GM12878 (cell line): ENCODE measurements at regions not wholly inside any gene's neighbourhood (a gene's known extent, or its start where the extent isn't known, plus 50 kb on each side); places are given as distances from the start of the nearest gene placed in this dataset.

Experiments
- ATAC-seq: fragments of 200-7000 bp; cut with Tn5 transposase; 3 replicates; pipeline ENCODE4 v1.9.1; 2020; ENCODE audit warnings: mild to moderate bottlenecking, moderate library complexity
- BruUV-seq: library from RNA; stranded (reverse); fragments of 400-500 nt; replicated peaks from 2 replicates; lab custom pipeline; 2021; lab: Mats Ljungman, UMichigan
- CTCF ChIA-PET: fragments of 300-600 bp; sonication (Branson Sonifier 250); formaldehyde crosslinking; extraction: SDS; loops from one replicate; lab custom pipeline; 2021; ENCODE audit warnings: inconsistent platforms; lab: Yijun Ruan, JAX
- POLR2A ChIA-PET: fragments of 350-600 bp; formaldehyde crosslinking; extraction: SDS; loops from one replicate; lab custom pipeline; 2021; ENCODE audit warnings: inconsistent platforms; lab: Charles Lee
- RAD21 ChIA-PET: fragments of 300-600 bp; sonication (Branson Sonifier 250); formaldehyde crosslinking; loops from one replicate; lab custom pipeline; 2023; ENCODE audit warnings: antibody characterized with exemption; ENCODE audit not compliant: unreplicated experiment; lab: Charles Lee
- SMC1A ChIA-PET: fragments of 300-600 bp; sonication (Branson Sonifier 250); formaldehyde crosslinking; loops from one replicate; lab custom pipeline; 2023; ENCODE audit not compliant: unreplicated experiment, uncharacterized antibody; lab: Charles Lee
- DNase-seq: peaks from one replicate; pipeline ENCODE4 v3.0.0-alpha.2; 2011; ENCODE audit warnings: low read depth, low spot score
- FAIRE-seq: peaks from 3 replicates; lab custom pipeline; 2011; peaks lifted over from hg19 to GRCh38; lab: Jason Lieb, UNC
- H2AFZ ChIP-seq: 2 replicates; pipeline ENCODE4 v1.6.0; 2011; ENCODE audit warnings: low read depth, low read length, control low read depth; ENCODE audit not compliant: control insufficient read depth
- H3K27ac ChIP-seq: 2 replicates; pipeline ENCODE4 v1.5.1; 2011; ENCODE audit warnings: control low read depth; ENCODE audit not compliant: control insufficient read depth, insufficient read depth
- H3K27me3 ChIP-seq, 2 experiments: replicated peaks in 1 of 2; 2 replicates each; pipeline versions ENCODE4 v1.6.0 to v1.6.1; 2011; ENCODE audit warnings: low read length in 1 of 2; ENCODE audit not compliant: control insufficient read depth in 2 of 2, insufficient read depth in 2 of 2
- H3K36me3 ChIP-seq, 2 experiments: 2 replicates each; pipeline ENCODE4 v1.5.1; 2011; ENCODE audit warnings: low read length in 1 of 2; ENCODE audit not compliant: control insufficient read depth in 2 of 2, insufficient read depth in 2 of 2
- H3K4me1 ChIP-seq: 2 replicates; pipeline ENCODE4 v1.6.1; 2011; ENCODE audit warnings: mild to moderate bottlenecking, low read length, moderate library complexity, mixed read lengths; ENCODE audit not compliant: control insufficient read depth, insufficient read depth
- H3K4me2 ChIP-seq: 2 replicates; pipeline ENCODE4 v1.6.0; 2011; ENCODE audit warnings: control low read depth; ENCODE audit not compliant: control insufficient read depth, insufficient read depth
- H3K4me3 ChIP-seq: fragments of 200-600 bp; sonication (generic); 2 replicates; pipeline ENCODE4 v1.5.1; 2016
- H3K79me2 ChIP-seq: 2 replicates; pipeline ENCODE4 v1.6.0; 2011; ENCODE audit warnings: low read length; ENCODE audit not compliant: control insufficient read depth, insufficient read depth
- H3K9ac ChIP-seq: 2 replicates; pipeline ENCODE4 v1.8.0; 2011; ENCODE audit warnings: low read length, control low read depth, mixed read lengths; ENCODE audit not compliant: control insufficient read depth, insufficient read depth
- H3K9me3 ChIP-seq: replicated peaks from 3 replicates; pipeline ENCODE4 v1.5.1; 2011; ENCODE audit warnings: mild to moderate bottlenecking, low read length; ENCODE audit not compliant: control insufficient read depth, insufficient read depth
- H4K20me1 ChIP-seq: 2 replicates; pipeline ENCODE4 v1.6.0; 2011; ENCODE audit not compliant: control insufficient read depth, insufficient read depth
- CBX3 ChIP-seq: fragments of 200-600 bp; sonication (generic); IDR thresholded peaks from 2 replicates; pipeline ENCODE4 v1.6.1; 2016; ENCODE audit warnings: low read depth, borderline replicate concordance
- EP300 ChIP-seq, 2 experiments: fragments of 150-350 bp in 1 of 2; IDR thresholded peaks; 2 replicates each; pipeline ENCODE4 v1.6.1; 2011 to 2012; ENCODE audit warnings: low read depth in 2 of 2, low read length in 2 of 2, borderline replicate concordance in 1 of 2, improper control_type of control experiment in 1 of 2, inconsistent platforms in 1 of 2; ENCODE audit not compliant: control insufficient read depth in 1 of 2
- IKZF1 ChIP-seq: fragments of 450-650 bp; conservative IDR thresholded peaks from 2 replicates; pipeline ENCODE4 v1.6.1; 2017; ENCODE audit warnings: antibody characterized with exemption, mild to moderate bottlenecking
- PAX8 ChIP-seq: fragments of 450-650 bp; IDR thresholded peaks from 2 replicates; pipeline ENCODE4 v1.6.1; 2017; ENCODE audit warnings: mild to moderate bottlenecking, moderate library complexity
- RELA ChIP-seq: fragments of 450-650 bp; IDR thresholded peaks from 2 replicates; pipeline ENCODE4 v1.8.0; 2014; ENCODE audit warnings: borderline replicate concordance; ENCODE audit not compliant: partially characterized antibody
- SIN3A ChIP-seq: IDR thresholded peaks from 2 replicates; pipeline ENCODE4 v1.6.1; 2012; ENCODE audit warnings: low read depth, low read length, improper control_type of control experiment
- SREBF1 ChIP-seq: IDR thresholded peaks from 2 replicates; pipeline ENCODE4 v1.6.1; 2012; ENCODE audit warnings: mild to moderate bottlenecking, low read length
- WGBS: methylation state at CpG from one replicate; pipeline ENCODE4 v1.1.6; 2016; ENCODE audit warnings: low lambda C conversion rate; ENCODE audit not compliant: insufficient replicate concordance, insufficient coverage; ENCODE audit errors: missing lambda C conversion rate; 5-methylcytosine and 5-hydroxymethylcytosine counted together
- in situ Hi-C: fragments of 300-500 bp; cut with MboI; formaldehyde crosslinking; loops from 9 replicates; pipeline ENCODE4 v1.14.3; 2018; ENCODE audit warnings: mixed read lengths
- intact Hi-C: fragments of 100-400 bp; cut with micrococcal nuclease; formaldehyde crosslinking; loops from one replicate; pipeline ENCODE4 v1.14.2; 2022; ENCODE audit not compliant: unreplicated experiment
- TF ChIP-seq, protein P1 (sequence below): fragments of 450-650 bp; IDR thresholded peaks from 2 replicates; pipeline ENCODE4 v1.6.1; 2016; ENCODE audit warnings: mild to moderate bottlenecking
- TF ChIP-seq, protein P2 (sequence below), 3 experiments: IDR thresholded peaks in 2 of 3; conservative IDR thresholded peaks in 1 of 3; 2 replicates each; pipeline ENCODE4 v1.5.1; 2011; ENCODE audit warnings: low read depth in 3 of 3, low read length in 3 of 3, mild to moderate bottlenecking in 3 of 3, control low read depth in 2 of 3, moderate library complexity in 2 of 3, inconsistent platforms in 1 of 3, mixed read lengths in 1 of 3; ENCODE audit not compliant: control insufficient read depth in 2 of 3, insufficient read depth in 1 of 3; ENCODE audit errors: extremely low read depth in 1 of 3
- TF ChIP-seq, protein P3 (sequence below): fragments of 450-650 bp; IDR thresholded peaks from 2 replicates; pipeline ENCODE4 v1.6.1; 2017; ENCODE audit warnings: mild to moderate bottlenecking, low read depth, inconsistent platforms; ENCODE audit not compliant: poor library complexity, severe bottlenecking

DNA sequence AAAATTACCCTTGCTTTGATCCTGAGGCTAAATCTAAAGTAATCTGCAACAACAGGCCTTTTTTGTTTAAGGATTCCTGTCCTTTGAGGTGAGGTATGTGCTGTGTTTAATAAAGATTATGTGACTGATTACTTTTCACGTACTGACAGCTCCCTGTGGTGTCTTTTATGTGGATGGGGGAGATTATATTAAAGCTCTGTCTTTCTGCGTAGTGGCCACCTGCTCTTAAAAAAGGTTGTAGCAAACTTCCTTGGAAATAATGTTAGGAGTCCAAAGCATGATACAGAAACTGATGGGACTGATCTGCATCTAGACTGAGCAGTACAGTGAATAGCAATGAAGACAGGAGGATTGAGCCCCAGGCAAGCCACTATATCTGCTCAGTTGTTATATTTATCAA lies 453.0 kb upstream of the GOLIM4 start:
- DNase-seq, result no peak
- Histone ChIP-seq H3K79me2 (no peaks in the 10 kb centered on the region), H3K4me1 (no peaks in the 10 kb centered on the region), H2AFZ (no peak overlapping the region), H3K36me3 (no peaks in the 10 kb centered on the region), H3K27ac (no peak overlapping the region), H4K20me1 (no peaks in the 10 kb centered on the region), H3K9ac (no peak overlapping the region), H3K4me2 (no peak overlapping the region), H3K27me3 (no peaks in the 10 kb centered on the region), H3K4me3 (no peak overlapping the region), H3K9me3 (no peaks in the 10 kb centered on the region)
- ChIA-PET RAD21 (no interaction called here), CTCF (interaction anchor here (1.0 kb wide), 1 partner anchor 74 kb away, joined by 3 read pairs; no protein-coding TSS in a partner anchor), POLR2A (no interaction called here), SMC1A (interaction anchor here (1.4 kb wide), 1 partner anchor 16 kb away, joined by 3 read pairs; no protein-coding TSS in a partner anchor)
- TF ChIP-seq, protein P1, sequence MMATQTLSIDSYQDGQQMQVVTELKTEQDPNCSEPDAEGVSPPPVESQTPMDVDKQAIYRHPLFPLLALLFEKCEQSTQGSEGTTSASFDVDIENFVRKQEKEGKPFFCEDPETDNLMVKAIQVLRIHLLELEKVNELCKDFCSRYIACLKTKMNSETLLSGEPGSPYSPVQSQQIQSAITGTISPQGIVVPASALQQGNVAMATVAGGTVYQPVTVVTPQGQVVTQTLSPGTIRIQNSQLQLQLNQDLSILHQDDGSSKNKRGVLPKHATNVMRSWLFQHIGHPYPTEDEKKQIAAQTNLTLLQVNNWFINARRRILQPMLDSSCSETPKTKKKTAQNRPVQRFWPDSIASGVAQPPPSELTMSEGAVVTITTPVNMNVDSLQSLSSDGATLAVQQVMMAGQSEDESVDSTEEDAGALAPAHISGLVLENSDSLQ, result no peak
- TF ChIP-seq IKZF1 (no peak), CBX3 (no peak), RELA (no peak), SIN3A (no peak), PAX8 (no peak), EP300 (IDR thresholded peaks at IDR 0.05; ENCODE audit: borderline replicate concordance in 1 of 2, control insufficient read depth in 1 of 2, low read depth in 2 of 2, low read length in 2 of 2) (no peak), SREBF1 (no peak)
- TF ChIP-seq, protein P2, sequence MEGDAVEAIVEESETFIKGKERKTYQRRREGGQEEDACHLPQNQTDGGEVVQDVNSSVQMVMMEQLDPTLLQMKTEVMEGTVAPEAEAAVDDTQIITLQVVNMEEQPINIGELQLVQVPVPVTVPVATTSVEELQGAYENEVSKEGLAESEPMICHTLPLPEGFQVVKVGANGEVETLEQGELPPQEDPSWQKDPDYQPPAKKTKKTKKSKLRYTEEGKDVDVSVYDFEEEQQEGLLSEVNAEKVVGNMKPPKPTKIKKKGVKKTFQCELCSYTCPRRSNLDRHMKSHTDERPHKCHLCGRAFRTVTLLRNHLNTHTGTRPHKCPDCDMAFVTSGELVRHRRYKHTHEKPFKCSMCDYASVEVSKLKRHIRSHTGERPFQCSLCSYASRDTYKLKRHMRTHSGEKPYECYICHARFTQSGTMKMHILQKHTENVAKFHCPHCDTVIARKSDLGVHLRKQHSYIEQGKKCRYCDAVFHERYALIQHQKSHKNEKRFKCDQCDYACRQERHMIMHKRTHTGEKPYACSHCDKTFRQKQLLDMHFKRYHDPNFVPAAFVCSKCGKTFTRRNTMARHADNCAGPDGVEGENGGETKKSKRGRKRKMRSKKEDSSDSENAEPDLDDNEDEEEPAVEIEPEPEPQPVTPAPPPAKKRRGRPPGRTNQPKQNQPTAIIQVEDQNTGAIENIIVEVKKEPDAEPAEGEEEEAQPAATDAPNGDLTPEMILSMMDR (IDR thresholded peaks at IDR 0.05 in 2 of 3, conservative IDR thresholded peaks at IDR 0.05 in 1 of 3; ENCODE audit: control insufficient read depth in 2 of 3, extremely low read depth in 1 of 3, insufficient read depth in 1 of 3, low read depth in 3 of 3, low read length in 3 of 3), result no peak
- TF ChIP-seq, protein P3, sequence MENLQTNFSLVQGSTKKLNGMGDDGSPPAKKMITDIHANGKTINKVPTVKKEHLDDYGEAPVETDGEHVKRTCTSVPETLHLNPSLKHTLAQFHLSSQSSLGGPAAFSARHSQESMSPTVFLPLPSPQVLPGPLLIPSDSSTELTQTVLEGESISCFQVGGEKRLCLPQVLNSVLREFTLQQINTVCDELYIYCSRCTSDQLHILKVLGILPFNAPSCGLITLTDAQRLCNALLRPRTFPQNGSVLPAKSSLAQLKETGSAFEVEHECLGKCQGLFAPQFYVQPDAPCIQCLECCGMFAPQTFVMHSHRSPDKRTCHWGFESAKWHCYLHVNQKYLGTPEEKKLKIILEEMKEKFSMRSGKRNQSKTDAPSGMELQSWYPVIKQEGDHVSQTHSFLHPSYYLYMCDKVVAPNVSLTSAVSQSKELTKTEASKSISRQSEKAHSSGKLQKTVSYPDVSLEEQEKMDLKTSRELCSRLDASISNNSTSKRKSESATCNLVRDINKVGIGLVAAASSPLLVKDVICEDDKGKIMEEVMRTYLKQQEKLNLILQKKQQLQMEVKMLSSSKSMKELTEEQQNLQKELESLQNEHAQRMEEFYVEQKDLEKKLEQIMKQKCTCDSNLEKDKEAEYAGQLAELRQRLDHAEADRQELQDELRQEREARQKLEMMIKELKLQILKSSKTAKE, result no peak
- BruUV-seq, result no TSS peak
- 23% methylated on average over 2 of the region's 2 CpGs for WGBS
- intact Hi-C loops, result no loop called here
- no peak for ATAC-seq
- no peak for FAIRE-seq
- in situ Hi-C loops, result no loop called here
